Urinary bladder (tissue), 3 donors: ENCODE measurements at regions not wholly inside any gene's neighbourhood (a gene's known extent, or its start where the extent isn't known, plus 50 kb on each side); places are given as distances from the start of the nearest gene placed in this dataset.
"Not testable (repeated sequence)": the region's sequence is repeated elsewhere in the genome, so short reads cannot be mapped to it uniquely, and the experiment has no call there.

Experiments used
- DNase-seq: peaks from one replicate; pipeline ENCODE4 v3.0.0-alpha.2; 2015; ENCODE audit errors: extremely low spot score
- H3K27ac ChIP-seq: one replicate; pipeline ENCODE4 v1.5.1; 2013; ENCODE audit warnings: low read depth, mild to moderate bottlenecking, moderate library complexity
- H3K36me3 ChIP-seq: one replicate; pipeline ENCODE4 v1.6.1; 2013; ENCODE audit warnings: mild to moderate bottlenecking, moderate library complexity; ENCODE audit not compliant: insufficient read depth
- H3K4me1 ChIP-seq: one replicate; pipeline ENCODE4 v1.6.1; 2013; ENCODE audit warnings: mild to moderate bottlenecking, moderate library complexity; ENCODE audit not compliant: insufficient read depth
- H3K4me3 ChIP-seq: one replicate; pipeline ENCODE4 v1.5.1; 2013; ENCODE audit warnings: low read depth, low read length
- WGBS: extraction: QIAGEN DNeasy Blood & Tissue Kit; methylation state at CpG from one replicate; pipeline ENCODE4 v1.1.7; 2013; 5-methylcytosine and 5-hydroxymethylcytosine counted together
- donor health status: healthy with polysubstance abuse.
- donor health status: healthy.

GRCh38 chr1:194369060-194369459 is 1182.6 kb upstream of the B3GALT2 start:
- no peaks in the 10 kb centered on the region for H3K36me3 ChIP-seq
- H3K27ac ChIP-seq: no peak overlapping the region
- H3K4me1 ChIP-seq: no peaks in the 10 kb centered on the region
- DNase-seq: no peak
- no peak overlapping the region for H3K4me3 ChIP-seq

GRCh38 chr1:194367121-194367520 is 1180.7 kb upstream of the B3GALT2 start:
- Histone ChIP-seq H3K4me1 (no peaks in the 10 kb centered on the region), H3K4me3 (no peak overlapping the region), H3K27ac (no peak overlapping the region), H3K36me3 (no peaks in the 10 kb centered on the region)
- DNase-seq: no peak
- 73% methylated on average over 2 of the region's 2 CpGs for WGBS

- H3K4me1 ChIP-seq: no peaks in the 10 kb centered on the region
- H3K27ac ChIP-seq: no peak overlapping the region
- no peaks in the 10 kb centered on the region for H3K36me3 ChIP-seq
- H3K4me3 ChIP-seq: no peak overlapping the region
- WGBS: 91% methylated on average over 1 of the region's 1 CpG
- no peak for DNase-seq
Observed at GRCh38 chr1:194366705-194367104, 1180.3 kb upstream of the B3GALT2 start.

- 65% methylated on average over 4 of the region's 4 CpGs for WGBS
- no peaks in the 10 kb centered on the region for H3K4me1 ChIP-seq
- H3K27ac ChIP-seq: no peak overlapping the region
- DNase-seq: no peak
- H3K36me3 ChIP-seq: no peaks in the 10 kb centered on the region
- no peak overlapping the region for H3K4me3 ChIP-seq
Observed at GRCh38 chr1:194362327-194362726, 1175.9 kb upstream of the B3GALT2 start.

- H3K4me1 ChIP-seq: no peaks in the 10 kb centered on the region
- no peak overlapping the region for H3K27ac ChIP-seq
- no peak for DNase-seq
- 44% methylated on average over 5 of the region's 5 CpGs for WGBS
- no peak overlapping the region for H3K4me3 ChIP-seq
- no peaks in the 10 kb centered on the region for H3K36me3 ChIP-seq
Observed at GRCh38 chr1:194361374-194362131, 1175.1 kb upstream of the B3GALT2 start.

GRCh38 chr1:194358208-194358581 is 1171.8 kb upstream of the B3GALT2 start:
- no peak overlapping the region for H3K4me3 ChIP-seq
- H3K36me3 ChIP-seq: no peaks in the 10 kb centered on the region
- WGBS: 97% methylated on average over 26 of the region's 26 CpGs
- H3K27ac ChIP-seq: no peak overlapping the region
- no peaks in the 10 kb centered on the region for H3K4me1 ChIP-seq
- DNase-seq: no peak

GRCh38 chr1:194357573-194358207 is 1171.3 kb upstream of the B3GALT2 start:
- 96% methylated on average over 25 of the region's 25 CpGs for WGBS
- not testable (repeated sequence) for H3K4me3 ChIP-seq, H3K36me3 ChIP-seq, H3K27ac ChIP-seq, H3K4me1 ChIP-seq, DNase-seq

- Histone ChIP-seq H3K36me3 (no peaks in the 10 kb centered on the region), H3K4me1 (no peaks in the 10 kb centered on the region), H3K4me3 (no peak overlapping the region), H3K27ac (no peak overlapping the region)
- DNase-seq: no peak
- 89% methylated on average over 12 of the region's 12 CpGs for WGBS
Observed at GRCh38 chr1:194355488-194356106, 1169.2 kb upstream of the B3GALT2 start.

GRCh38 chr1:194353121-194353520 is 1166.7 kb upstream of the B3GALT2 start:
- no peaks in the 10 kb centered on the region for H3K36me3 ChIP-seq
- H3K27ac ChIP-seq: no peak overlapping the region
- DNase-seq: no peak
- WGBS: 87% methylated on average over 3 of the region's 3 CpGs
- no peaks in the 10 kb centered on the region for H3K4me1 ChIP-seq
- H3K4me3 ChIP-seq: no peak overlapping the region

GRCh38 chr1:194347200-194347599 is 1160.8 kb upstream of the B3GALT2 start:
- WGBS: 71% methylated on average over 2 of the region's 2 CpGs
- no peaks in the 10 kb centered on the region for H3K36me3 ChIP-seq
- H3K4me3 ChIP-seq: no peak overlapping the region
- no peaks in the 10 kb centered on the region for H3K4me1 ChIP-seq
- H3K27ac ChIP-seq: no peak overlapping the region
- DNase-seq: no peak

- 84% methylated on average over 18 of the region's 18 CpGs for WGBS
- Histone ChIP-seq H3K27ac (no peak overlapping the region), H3K36me3 (no peaks in the 10 kb centered on the region), H3K4me1 (no peaks in the 10 kb centered on the region), H3K4me3 (no peak overlapping the region)
- no peak for DNase-seq
Observed at GRCh38 chr1:194342484-194343262, 1156.3 kb upstream of the B3GALT2 start.

- Histone ChIP-seq H3K4me1 (no peaks in the 10 kb centered on the region), H3K36me3 (no peaks in the 10 kb centered on the region), H3K27ac (no peak overlapping the region), H3K4me3 (no peak overlapping the region)
- no peak for DNase-seq
- 98% methylated on average over 1 of the region's 1 CpG for WGBS
Observed at GRCh38 chr1:194341587-194341986, 1155.2 kb upstream of the B3GALT2 start.

GRCh38 chr1:194339471-194339870 is 1153.1 kb upstream of the B3GALT2 start:
- Histone ChIP-seq H3K4me3 (no peak overlapping the region), H3K4me1 (no peaks in the 10 kb centered on the region), H3K27ac (no peak overlapping the region), H3K36me3 (no peaks in the 10 kb centered on the region)
- DNase-seq: no peak
- 68% methylated on average over 2 of the region's 2 CpGs for WGBS
